ENCODE measurements at regions not wholly inside any gene's neighbourhood (a gene's known extent, or its start where the extent isn't known, plus 50 kb on each side); places are given as distances from the start of the nearest gene placed in this dataset.

- no peak overlapping the region for H3K4me3 ChIP-seq
- no peaks in the 10 kb centered on the region for H3K27me3 ChIP-seq
- 67 to 82% methylated on average over 4 of the region's 4 CpGs for WGBS, 2 donors (ENCODE audit: low coverage in 1 of 2)
- DNase-seq: no peak
- no peaks in the 10 kb centered on the region for H3K36me3 ChIP-seq
- intact Hi-C loops (cut with DNase I; ENCODE audit: low total_unique reads) (no loop called here), in situ Hi-C loops (cut with MboI; ENCODE audit: low pct_ligation_motif_present in 1 of 4, low pct_unique_long_range_greater_than_20kb in 1 of 4, low sequenced_read_pairs in 3 of 4) (no loop called here)
- no peaks in the 10 kb centered on the region for H3K4me1 ChIP-seq
- TF ChIP-seq POLR2AphosphoS5 (IDR thresholded peaks at IDR 0.05) (no peak), EP300 (IDR thresholded peaks at IDR 0.05; ENCODE audit: low read depth) (no peak), POLR2A (IDR thresholded peaks at IDR 0.05) (no peak)
- TF ChIP-seq, protein P1, sequence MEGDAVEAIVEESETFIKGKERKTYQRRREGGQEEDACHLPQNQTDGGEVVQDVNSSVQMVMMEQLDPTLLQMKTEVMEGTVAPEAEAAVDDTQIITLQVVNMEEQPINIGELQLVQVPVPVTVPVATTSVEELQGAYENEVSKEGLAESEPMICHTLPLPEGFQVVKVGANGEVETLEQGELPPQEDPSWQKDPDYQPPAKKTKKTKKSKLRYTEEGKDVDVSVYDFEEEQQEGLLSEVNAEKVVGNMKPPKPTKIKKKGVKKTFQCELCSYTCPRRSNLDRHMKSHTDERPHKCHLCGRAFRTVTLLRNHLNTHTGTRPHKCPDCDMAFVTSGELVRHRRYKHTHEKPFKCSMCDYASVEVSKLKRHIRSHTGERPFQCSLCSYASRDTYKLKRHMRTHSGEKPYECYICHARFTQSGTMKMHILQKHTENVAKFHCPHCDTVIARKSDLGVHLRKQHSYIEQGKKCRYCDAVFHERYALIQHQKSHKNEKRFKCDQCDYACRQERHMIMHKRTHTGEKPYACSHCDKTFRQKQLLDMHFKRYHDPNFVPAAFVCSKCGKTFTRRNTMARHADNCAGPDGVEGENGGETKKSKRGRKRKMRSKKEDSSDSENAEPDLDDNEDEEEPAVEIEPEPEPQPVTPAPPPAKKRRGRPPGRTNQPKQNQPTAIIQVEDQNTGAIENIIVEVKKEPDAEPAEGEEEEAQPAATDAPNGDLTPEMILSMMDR (IDR thresholded peaks at IDR 0.05): no peak
- no peaks in the 10 kb centered on the region for H3K9me3 ChIP-seq
- no peak overlapping the region for H3K27ac ChIP-seq
These were observed 111.2 kb downstream of the HAO1 start for GRCh38 chr20:7829031-7829430.

DNA sequence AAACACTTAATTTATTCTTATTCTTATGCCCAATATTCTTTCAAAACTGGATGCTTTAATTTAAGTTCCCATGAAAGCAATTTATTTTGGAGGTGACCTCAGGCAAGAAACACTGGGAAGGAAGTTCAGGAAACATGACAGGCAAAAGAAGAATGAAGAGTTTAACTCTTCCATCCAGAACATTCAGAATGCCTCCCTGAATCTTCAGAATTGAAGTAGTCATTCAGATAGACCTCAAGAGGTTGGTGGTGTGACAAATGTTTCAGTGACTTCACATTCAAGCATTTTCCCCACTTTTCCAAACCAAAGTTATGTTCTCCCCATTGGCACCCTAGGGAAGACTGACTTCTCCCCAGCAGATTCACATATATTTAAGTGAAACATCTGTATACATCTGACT lies 110.5 kb downstream of the HAO1 start:
- no peak for DNase-seq
- Histone ChIP-seq H3K4me1 (no peaks in the 10 kb centered on the region), H3K27ac (no peak overlapping the region), H3K36me3 (no peaks in the 10 kb centered on the region), H3K4me3 (no peak overlapping the region), H3K9me3 (no peaks in the 10 kb centered on the region), H3K27me3 (no peaks in the 10 kb centered on the region)
- TF ChIP-seq, protein P1 (IDR thresholded peaks at IDR 0.05): no peak
- no peak for TF ChIP-seq POLR2A (IDR thresholded peaks at IDR 0.05)
- intact Hi-C loops (cut with DNase I; ENCODE audit: low total_unique reads): no loop called here
- in situ Hi-C loops (cut with MboI; ENCODE audit: low pct_ligation_motif_present in 1 of 4, low pct_unique_long_range_greater_than_20kb in 1 of 4, low sequenced_read_pairs in 3 of 4): no loop called here

Small RNA genes lying in the stretch of these regions (small RNA-seq; reads per million reads assigned to genes)
- gene MIR8062: 0 reads per million in 4 donors
- gene RN7SL547P: 0 reads per million in 4 donors

All from transverse colon (tissue), 4 donors.